ENCODE measurements at regions not wholly inside any gene's neighbourhood (a gene's known extent, or its start where the extent isn't known, plus 50 kb on each side); places are given as distances from the start of the nearest gene placed in this dataset.

DNA sequence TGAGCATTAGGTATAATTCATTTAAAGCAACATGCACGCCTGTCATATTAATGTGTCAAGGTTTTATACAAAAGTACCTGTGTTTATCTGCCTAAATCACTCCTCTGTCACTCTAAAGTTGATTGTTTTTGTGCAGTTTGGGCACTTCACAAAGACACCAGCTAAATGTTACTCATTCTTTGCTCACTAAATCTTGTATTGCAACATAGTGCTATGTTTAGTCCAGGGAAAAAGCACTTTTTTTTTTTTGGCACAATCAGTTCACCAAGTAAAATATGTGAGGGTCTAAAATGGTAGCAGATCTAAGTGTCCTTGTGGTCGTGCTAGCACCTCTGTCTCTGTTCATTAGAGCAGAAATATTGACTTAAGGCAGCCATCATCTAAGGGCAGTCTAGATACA, 2526.7 kb upstream of the PCDH20 start:
- Histone ChIP-seq H2AFZ (ENCODE audit: low read length) (no peak overlapping the region), H3K36me3 (replicated peaks; ENCODE audit: insufficient read depth, low read length) (no peaks in the 10 kb centered on the region), H3K27me3 (replicated peaks; ENCODE audit: insufficient read depth, low read length) (no peaks in the 10 kb centered on the region), H3F3A (ENCODE audit: insufficient read depth, low read length) (no peaks in the 10 kb centered on the region), H3K27ac (ENCODE audit: low read length) (no peak overlapping the region), H3K4me2 (ENCODE audit: low read depth, low read length) (no peak overlapping the region), H3K4me1 (ENCODE audit: low read length) (no peaks in the 10 kb centered on the region), H3K9ac (ENCODE audit: low read length) (no peak overlapping the region), H3K4me3 (ENCODE audit: low read length) (no peak overlapping the region), H3K9me3 (replicated peaks; ENCODE audit: insufficient read depth, low read length) (no peaks in the 10 kb centered on the region), H4K20me1 (ENCODE audit: insufficient read depth, low read length) (no peaks in the 10 kb centered on the region), H3K79me2 (ENCODE audit: low read length) (no peaks in the 10 kb centered on the region), H3K9me2 (replicated peaks; ENCODE audit: insufficient read depth, low read length) (no peaks in the 10 kb centered on the region)
- DNase-seq: no peak
- TF ChIP-seq, protein P1, sequence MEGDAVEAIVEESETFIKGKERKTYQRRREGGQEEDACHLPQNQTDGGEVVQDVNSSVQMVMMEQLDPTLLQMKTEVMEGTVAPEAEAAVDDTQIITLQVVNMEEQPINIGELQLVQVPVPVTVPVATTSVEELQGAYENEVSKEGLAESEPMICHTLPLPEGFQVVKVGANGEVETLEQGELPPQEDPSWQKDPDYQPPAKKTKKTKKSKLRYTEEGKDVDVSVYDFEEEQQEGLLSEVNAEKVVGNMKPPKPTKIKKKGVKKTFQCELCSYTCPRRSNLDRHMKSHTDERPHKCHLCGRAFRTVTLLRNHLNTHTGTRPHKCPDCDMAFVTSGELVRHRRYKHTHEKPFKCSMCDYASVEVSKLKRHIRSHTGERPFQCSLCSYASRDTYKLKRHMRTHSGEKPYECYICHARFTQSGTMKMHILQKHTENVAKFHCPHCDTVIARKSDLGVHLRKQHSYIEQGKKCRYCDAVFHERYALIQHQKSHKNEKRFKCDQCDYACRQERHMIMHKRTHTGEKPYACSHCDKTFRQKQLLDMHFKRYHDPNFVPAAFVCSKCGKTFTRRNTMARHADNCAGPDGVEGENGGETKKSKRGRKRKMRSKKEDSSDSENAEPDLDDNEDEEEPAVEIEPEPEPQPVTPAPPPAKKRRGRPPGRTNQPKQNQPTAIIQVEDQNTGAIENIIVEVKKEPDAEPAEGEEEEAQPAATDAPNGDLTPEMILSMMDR (IDR thresholded peaks at IDR 0.05; ENCODE audit: low read length): no peak
- TF ChIP-seq EZH2phosphoT487 (IDR thresholded peaks at IDR 0.05; ENCODE audit: low read length) (no peak), EZH2 (optimal IDR thresholded peaks at IDR 0.05; ENCODE audit: low read depth, low read length) (no peak)

DNA sequence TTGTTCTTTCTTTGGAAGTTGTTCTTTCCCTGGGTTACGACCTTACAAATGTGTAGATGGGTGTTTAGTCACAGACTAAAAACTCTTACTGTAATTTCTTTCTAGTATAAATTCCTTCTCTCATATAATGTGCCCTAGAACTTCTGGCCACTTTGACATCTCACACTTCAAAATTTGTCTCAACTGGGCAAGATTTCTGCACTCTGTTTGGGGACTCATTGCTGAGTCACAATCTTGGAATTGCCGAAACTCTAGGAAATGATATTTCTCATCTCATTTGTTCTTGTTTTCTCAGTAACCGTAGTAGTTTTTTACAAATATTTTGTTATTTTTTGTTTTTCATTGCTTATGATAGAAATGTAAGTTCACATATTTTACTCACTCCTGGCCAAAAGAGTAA, 2523.2 kb upstream of the PCDH20 start:
- no peaks in the 10 kb centered on the region for H3K9me2 ChIP-seq (replicated peaks; ENCODE audit: insufficient read depth, low read length)
- H3K4me2 ChIP-seq (ENCODE audit: low read depth, low read length): no peak overlapping the region
- no peaks in the 10 kb centered on the region for H3K27me3 ChIP-seq (replicated peaks; ENCODE audit: insufficient read depth, low read length)
- no peaks in the 10 kb centered on the region for H3F3A ChIP-seq (ENCODE audit: insufficient read depth, low read length)
- H2AFZ ChIP-seq (ENCODE audit: low read length): no peak overlapping the region
- no peaks in the 10 kb centered on the region for H3K79me2 ChIP-seq (ENCODE audit: low read length)
- TF ChIP-seq EZH2phosphoT487 (IDR thresholded peaks at IDR 0.05; ENCODE audit: low read length) (no peak), EZH2 (optimal IDR thresholded peaks at IDR 0.05; ENCODE audit: low read depth, low read length) (no peak)
- TF ChIP-seq, protein P1 (IDR thresholded peaks at IDR 0.05; ENCODE audit: low read length): no peak
- no peaks in the 10 kb centered on the region for H3K36me3 ChIP-seq (replicated peaks; ENCODE audit: insufficient read depth, low read length)
- H3K9ac ChIP-seq (ENCODE audit: low read length): no peak overlapping the region
- H3K4me3 ChIP-seq (ENCODE audit: low read length): no peak overlapping the region
- DNase-seq: no peak
- H4K20me1 ChIP-seq (ENCODE audit: insufficient read depth, low read length): no peaks in the 10 kb centered on the region
- no peaks in the 10 kb centered on the region for H3K9me3 ChIP-seq (replicated peaks; ENCODE audit: insufficient read depth, low read length)
- H3K27ac ChIP-seq (ENCODE audit: low read length): no peak overlapping the region
- H3K4me1 ChIP-seq (ENCODE audit: low read length): no peaks in the 10 kb centered on the region

DNA sequence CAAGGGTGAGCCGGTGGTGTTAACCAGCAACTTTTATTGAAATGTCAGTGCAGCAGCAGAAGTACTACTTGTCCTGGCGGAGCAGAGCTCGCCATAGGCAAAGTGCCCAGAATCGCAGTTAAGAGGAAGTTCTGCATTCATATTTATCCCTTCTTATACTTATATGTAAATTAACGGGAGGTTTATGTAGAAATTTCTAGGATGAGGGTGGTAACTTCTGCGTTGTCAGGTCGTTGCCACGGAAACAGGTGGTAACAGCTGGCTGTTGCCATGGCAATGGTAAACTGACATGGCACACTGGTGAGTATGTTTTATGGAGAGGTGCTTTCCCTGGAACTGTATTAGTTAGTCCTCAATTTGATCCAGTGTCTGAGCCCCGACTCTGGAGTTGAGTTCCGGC, 2494.9 kb upstream of the PCDH20 start:
- Histone ChIP-seq H3K4me2 (ENCODE audit: low read depth, low read length) (no peak overlapping the region), H3K27me3 (replicated peaks; ENCODE audit: insufficient read depth, low read length) (no peaks in the 10 kb centered on the region), H3K4me3 (ENCODE audit: low read length) (no peak overlapping the region), H3K4me1 (ENCODE audit: low read length) (no peaks in the 10 kb centered on the region), H3K27ac (ENCODE audit: low read length) (no peak overlapping the region), H3K9ac (ENCODE audit: low read length) (no peak overlapping the region), H3K36me3 (replicated peaks; ENCODE audit: insufficient read depth, low read length) (no peaks in the 10 kb centered on the region), H3K79me2 (ENCODE audit: low read length) (no peaks in the 10 kb centered on the region), H3K9me3 (replicated peaks; ENCODE audit: insufficient read depth, low read length) (no peaks in the 10 kb centered on the region), H3K9me2 (replicated peaks; ENCODE audit: insufficient read depth, low read length) (no peaks in the 10 kb centered on the region), H4K20me1 (ENCODE audit: insufficient read depth, low read length) (no peaks in the 10 kb centered on the region), H2AFZ (ENCODE audit: low read length) (no peak overlapping the region), H3F3A (ENCODE audit: insufficient read depth, low read length) (no peaks in the 10 kb centered on the region)
- TF ChIP-seq, protein P1 (IDR thresholded peaks at IDR 0.05; ENCODE audit: low read length): no peak
- TF ChIP-seq EZH2 (optimal IDR thresholded peaks at IDR 0.05; ENCODE audit: low read depth, low read length) (no peak), EZH2phosphoT487 (IDR thresholded peaks at IDR 0.05; ENCODE audit: low read length) (no peak)
- no peak for DNase-seq

Measured in MM.1S (cell line).